ENCODE measurements at regions not wholly inside any gene's neighbourhood (a gene's known extent, or its start where the extent isn't known, plus 50 kb on each side); places are given as distances from the start of the nearest gene placed in this dataset.

DNA sequence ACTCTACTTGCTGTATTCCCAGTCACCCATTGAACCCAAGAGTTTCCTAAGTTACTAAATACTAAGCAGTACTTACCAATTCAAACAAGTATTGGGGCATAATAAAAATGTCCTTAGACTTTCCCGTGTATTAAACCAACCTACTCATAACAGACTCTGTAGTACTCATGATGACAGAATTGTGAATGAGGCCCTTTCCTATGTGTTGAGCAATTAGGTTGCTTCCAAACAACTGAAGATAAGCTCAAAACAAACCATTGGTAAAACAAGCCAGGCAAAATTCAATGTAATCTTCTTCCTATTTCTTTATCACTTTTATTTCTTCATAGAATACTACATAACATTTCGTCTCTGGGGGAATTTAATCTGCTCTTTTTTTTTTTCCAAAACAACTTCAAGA is 106.5 kb upstream of the ANK3 start:
- TF ChIP-seq, protein P1, sequence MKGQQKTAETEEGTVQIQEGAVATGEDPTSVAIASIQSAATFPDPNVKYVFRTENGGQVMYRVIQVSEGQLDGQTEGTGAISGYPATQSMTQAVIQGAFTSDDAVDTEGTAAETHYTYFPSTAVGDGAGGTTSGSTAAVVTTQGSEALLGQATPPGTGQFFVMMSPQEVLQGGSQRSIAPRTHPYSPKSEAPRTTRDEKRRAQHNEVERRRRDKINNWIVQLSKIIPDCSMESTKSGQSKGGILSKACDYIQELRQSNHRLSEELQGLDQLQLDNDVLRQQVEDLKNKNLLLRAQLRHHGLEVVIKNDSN (IDR thresholded peaks at IDR 0.05), result no peak
- TF ChIP-seq, protein P2, sequence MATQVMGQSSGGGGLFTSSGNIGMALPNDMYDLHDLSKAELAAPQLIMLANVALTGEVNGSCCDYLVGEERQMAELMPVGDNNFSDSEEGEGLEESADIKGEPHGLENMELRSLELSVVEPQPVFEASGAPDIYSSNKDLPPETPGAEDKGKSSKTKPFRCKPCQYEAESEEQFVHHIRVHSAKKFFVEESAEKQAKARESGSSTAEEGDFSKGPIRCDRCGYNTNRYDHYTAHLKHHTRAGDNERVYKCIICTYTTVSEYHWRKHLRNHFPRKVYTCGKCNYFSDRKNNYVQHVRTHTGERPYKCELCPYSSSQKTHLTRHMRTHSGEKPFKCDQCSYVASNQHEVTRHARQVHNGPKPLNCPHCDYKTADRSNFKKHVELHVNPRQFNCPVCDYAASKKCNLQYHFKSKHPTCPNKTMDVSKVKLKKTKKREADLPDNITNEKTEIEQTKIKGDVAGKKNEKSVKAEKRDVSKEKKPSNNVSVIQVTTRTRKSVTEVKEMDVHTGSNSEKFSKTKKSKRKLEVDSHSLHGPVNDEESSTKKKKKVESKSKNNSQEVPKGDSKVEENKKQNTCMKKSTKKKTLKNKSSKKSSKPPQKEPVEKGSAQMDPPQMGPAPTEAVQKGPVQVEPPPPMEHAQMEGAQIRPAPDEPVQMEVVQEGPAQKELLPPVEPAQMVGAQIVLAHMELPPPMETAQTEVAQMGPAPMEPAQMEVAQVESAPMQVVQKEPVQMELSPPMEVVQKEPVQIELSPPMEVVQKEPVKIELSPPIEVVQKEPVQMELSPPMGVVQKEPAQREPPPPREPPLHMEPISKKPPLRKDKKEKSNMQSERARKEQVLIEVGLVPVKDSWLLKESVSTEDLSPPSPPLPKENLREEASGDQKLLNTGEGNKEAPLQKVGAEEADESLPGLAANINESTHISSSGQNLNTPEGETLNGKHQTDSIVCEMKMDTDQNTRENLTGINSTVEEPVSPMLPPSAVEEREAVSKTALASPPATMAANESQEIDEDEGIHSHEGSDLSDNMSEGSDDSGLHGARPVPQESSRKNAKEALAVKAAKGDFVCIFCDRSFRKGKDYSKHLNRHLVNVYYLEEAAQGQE (IDR thresholded peaks at IDR 0.05; ENCODE audit: low read depth), result no peak
- TF ChIP-seq EP300 (IDR thresholded peaks at IDR 0.05; ENCODE audit: borderline replicate concordance) (no peak), CEBPB (IDR thresholded peaks at IDR 0.05) (no peak), TCF12 (IDR thresholded peaks at IDR 0.05; ENCODE audit: low read depth) (no peak), RAD21 (IDR thresholded peaks at IDR 0.05; ENCODE audit: low read depth) (no peak), YY1 (IDR thresholded peaks at IDR 0.05; ENCODE audit: low read depth) (no peak)
- TF ChIP-seq, protein P3, sequence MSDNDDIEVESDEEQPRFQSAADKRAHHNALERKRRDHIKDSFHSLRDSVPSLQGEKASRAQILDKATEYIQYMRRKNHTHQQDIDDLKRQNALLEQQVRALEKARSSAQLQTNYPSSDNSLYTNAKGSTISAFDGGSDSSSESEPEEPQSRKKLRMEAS (IDR thresholded peaks at IDR 0.05), result no peak
